SK-N-MC (cell line): ENCODE measurements at regions not wholly inside any gene's neighbourhood (a gene's known extent, or its start where the extent isn't known, plus 50 kb on each side); places are given as distances from the start of the nearest gene placed in this dataset.

Experiments
- DNase-seq: peaks from one replicate; pipeline ENCODE4 v3.0.0-alpha.2; 2011; ENCODE audit warnings: low read depth, low spot score
- H3K27ac ChIP-seq: fragments of 200-600 bp; sonication (generic); 2 replicates; pipeline ENCODE4 v1.5.1; 2016; ENCODE audit warnings: mixed run types
- H3K36me3 ChIP-seq: fragments of 200-600 bp; sonication (generic); 2 replicates; pipeline ENCODE4 v1.6.1; 2017; ENCODE audit warnings: antibody characterized with exemption, low read length, mixed read lengths; ENCODE audit not compliant: insufficient read depth
- H3K4me3 ChIP-seq: fragments of 200-600 bp; sonication (generic); 2 replicates; pipeline ENCODE4 v1.5.1; 2016
- H3K9ac ChIP-seq: fragments of 200-600 bp; sonication (generic); 2 replicates; pipeline ENCODE4 v1.8.0; 2017; ENCODE audit warnings: mixed run types, mixed read lengths; ENCODE audit not compliant: insufficient read length
- H3K9me3 ChIP-seq: fragments of 200-600 bp; sonication (generic); 2 replicates; pipeline ENCODE4 v1.6.1; 2017; ENCODE audit warnings: low read depth, mild to moderate bottlenecking, antibody characterized with exemption, low read length, moderate library complexity, mixed read lengths
- EZH2 ChIP-seq: fragments of 200-600 bp; sonication (generic); IDR thresholded peaks from one replicate; pipeline ENCODE4 v1.6.1; 2017; ENCODE audit warnings: antibody characterized with exemption
- FOXP2 ChIP-seq: optimal IDR thresholded peaks from 2 replicates; pipeline ENCODE3; 2011; ENCODE audit warnings: mild to moderate bottlenecking, moderate library complexity; ENCODE audit not compliant: insufficient read depth; ENCODE audit errors: extremely low read length, control extremely low read depth
- POLR2AphosphoS5 ChIP-seq: IDR thresholded peaks from 2 replicates; pipeline ENCODE4 v1.6.1; 2012; ENCODE audit warnings: mild to moderate bottlenecking, low read depth, low read length, borderline replicate concordance

DNA sequence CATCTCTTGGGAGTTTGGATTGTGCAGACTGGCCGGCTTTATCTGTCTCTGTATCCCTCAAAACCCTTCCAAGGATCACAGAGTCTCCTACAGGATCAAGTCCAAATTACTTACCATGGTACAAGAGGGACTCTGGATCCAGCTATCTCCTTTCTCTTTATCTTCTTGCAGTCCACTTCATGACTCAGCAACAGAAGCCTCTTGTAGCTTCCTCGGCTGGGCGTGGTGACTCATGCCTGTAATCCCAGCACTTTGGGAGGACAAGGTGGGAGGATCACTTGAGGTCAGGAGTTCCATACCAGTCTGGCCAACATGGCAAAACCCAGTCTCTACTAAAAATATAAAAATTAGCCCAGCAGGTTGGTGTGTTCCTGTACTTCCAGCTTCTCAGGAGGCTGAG is 189.7 kb downstream of the BCAT1 start:
- Histone ChIP-seq H3K4me3 (no peak overlapping the region), H3K9me3 (no peaks in the 10 kb centered on the region), H3K9ac (no peak overlapping the region), H3K27ac (no peak overlapping the region), H3K36me3 (no peaks in the 10 kb centered on the region)
- no peak for TF ChIP-seq POLR2AphosphoS5
- DNase-seq, result no peak

DNA sequence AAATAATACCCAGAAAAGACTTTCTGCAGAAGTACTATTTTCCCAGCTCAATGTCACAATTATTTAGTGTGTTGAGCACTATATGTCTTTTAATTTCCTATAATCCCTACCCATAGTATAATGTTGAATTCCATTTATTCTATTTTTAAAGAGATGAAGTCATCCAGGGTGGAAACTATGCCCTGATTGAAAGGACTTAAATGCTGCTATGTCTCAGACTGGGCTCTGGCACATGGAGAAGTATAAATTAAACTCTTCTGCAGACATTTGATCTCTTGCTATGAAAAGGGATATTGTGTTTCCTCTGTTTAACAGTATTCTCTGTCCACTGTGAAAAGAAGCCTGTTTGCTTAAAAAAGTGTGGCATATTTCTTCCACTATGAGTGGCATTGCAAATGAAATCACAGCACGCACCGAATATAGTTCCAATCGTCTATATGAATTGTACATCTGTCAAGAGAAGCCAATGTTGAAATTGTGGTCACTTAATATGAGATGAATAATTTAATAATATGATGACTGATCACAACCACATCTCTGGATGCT is 192.3 kb downstream of the BCAT1 start:
- no peak overlapping the region for H3K4me3 ChIP-seq
- no peak for DNase-seq
- no peak overlapping the region for H3K27ac ChIP-seq
- no peak for TF ChIP-seq FOXP2
- no peak for TF ChIP-seq POLR2AphosphoS5
- no peak for TF ChIP-seq EZH2
- no peaks in the 10 kb centered on the region for H3K9me3 ChIP-seq
- H3K36me3 ChIP-seq, result no peaks in the 10 kb centered on the region
- H3K9ac ChIP-seq, result no peak overlapping the region

DNA sequence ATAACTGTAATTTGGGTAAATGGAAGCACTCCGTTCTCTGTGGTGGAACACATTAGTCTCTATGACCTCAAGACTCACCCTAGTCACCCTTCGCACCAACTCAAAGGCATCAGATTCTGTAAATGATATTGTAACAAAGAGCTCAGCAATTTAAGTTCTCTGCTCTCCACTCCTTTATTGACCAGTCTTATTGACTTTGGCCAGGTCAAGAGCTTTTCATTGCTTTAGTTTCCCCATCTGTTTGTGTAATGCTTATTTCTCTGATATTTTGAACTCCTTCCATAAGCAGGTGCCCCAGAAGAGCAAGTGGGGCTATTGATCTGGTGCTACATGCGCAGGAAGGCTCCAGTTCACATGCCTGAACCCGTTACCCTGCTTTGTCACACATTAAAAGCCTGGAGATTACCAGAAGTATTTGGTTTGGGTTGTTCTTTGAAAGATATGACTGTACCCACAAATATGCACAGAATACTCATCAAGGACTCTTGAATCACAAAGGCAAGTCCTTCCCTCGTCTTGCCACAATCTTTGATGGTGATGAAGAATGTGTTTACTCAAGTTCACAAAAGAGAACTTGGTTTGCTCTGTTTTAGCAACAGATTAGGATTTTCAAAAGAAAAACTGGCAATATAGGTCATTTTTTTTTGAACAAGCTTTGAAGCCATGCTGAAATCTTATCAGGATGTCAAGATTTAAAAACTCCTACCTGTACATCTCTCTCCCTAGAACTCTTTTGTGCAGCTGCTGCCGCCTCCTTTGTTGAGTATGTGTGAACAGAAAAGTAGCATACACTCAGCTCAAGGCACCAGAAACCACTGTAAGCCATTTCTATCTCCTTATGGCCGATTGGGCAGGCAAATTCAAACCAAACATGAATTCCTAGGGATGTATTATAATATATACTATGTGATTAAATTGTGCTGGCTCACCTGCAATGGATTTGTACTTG is 193.9 kb downstream of the BCAT1 start:
- Histone ChIP-seq H3K36me3 (no peaks in the 10 kb centered on the region), H3K9me3 (no peaks in the 10 kb centered on the region), H3K9ac (no peak overlapping the region), H3K27ac (no peak overlapping the region), H3K4me3 (no peak overlapping the region)
- TF ChIP-seq EZH2 (no peak), POLR2AphosphoS5 (no peak), FOXP2 (no peak)
- no peak for DNase-seq

DNA sequence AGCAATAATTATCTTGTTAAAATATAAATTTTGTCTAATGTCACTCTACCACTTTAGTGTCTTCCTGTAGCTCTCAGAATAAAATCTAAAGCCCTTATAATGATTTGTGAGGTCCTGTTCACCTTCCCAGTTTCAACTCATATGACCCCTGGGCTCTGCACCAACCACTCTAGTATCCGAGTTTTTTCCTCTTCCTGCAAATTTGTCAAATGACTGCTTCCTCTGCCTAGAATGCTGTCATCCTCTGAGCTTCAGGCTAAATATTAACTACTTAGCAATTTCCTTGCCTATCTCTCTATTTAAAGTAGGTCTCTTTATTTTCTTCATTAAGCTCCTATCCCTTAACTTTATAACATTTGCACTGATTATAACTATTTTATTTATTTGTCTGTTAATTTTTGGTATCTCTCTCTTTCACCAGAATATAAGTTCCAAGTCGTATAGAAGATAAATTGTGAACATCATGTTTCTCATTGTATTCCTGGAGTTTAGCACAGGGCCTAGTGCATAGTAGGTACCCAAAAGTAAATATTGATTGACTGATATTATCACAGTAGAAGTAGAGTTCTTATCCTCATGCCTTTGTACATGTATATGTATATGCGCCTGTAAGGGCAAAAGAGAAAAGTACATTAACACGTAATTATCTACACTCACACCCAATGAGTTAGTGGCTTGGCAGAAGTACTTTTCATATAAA is 196.0 kb downstream of the BCAT1 start:
- Histone ChIP-seq H3K36me3 (no peaks in the 10 kb centered on the region), H3K4me3 (no peak overlapping the region), H3K9me3 (no peaks in the 10 kb centered on the region), H3K27ac (no peak overlapping the region), H3K9ac (no peak overlapping the region)
- TF ChIP-seq FOXP2, result no peak
- TF ChIP-seq EZH2, result no peak
- no peak for TF ChIP-seq POLR2AphosphoS5
- DNase-seq, result no peak

DNA sequence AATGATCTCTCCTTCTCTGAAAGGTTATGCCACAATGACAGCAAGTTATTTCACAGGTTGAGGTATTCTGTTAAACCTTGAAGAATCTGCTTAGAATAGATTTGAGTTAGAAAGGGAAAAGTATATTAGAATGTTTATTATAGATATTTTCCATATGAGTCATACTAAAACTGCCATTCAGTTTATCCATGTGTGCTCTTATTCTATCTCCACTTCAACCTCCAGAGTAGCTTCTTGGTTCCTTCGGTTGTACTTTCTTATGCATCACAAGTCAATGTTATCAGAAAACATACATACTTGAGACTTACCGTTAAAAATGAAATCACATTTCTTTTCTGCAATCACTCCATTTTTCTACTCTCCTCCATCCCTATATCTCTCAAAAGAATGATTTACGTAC is 197.7 kb downstream of the BCAT1 start:
- no peaks in the 10 kb centered on the region for H3K36me3 ChIP-seq
- TF ChIP-seq EZH2 (no peak), FOXP2 (no peak), POLR2AphosphoS5 (no peak)
- DNase-seq, result no peak
- H3K9me3 ChIP-seq, result no peaks in the 10 kb centered on the region
- H3K4me3 ChIP-seq, result no peak overlapping the region
- no peak overlapping the region for H3K9ac ChIP-seq
- no peak overlapping the region for H3K27ac ChIP-seq

DNA sequence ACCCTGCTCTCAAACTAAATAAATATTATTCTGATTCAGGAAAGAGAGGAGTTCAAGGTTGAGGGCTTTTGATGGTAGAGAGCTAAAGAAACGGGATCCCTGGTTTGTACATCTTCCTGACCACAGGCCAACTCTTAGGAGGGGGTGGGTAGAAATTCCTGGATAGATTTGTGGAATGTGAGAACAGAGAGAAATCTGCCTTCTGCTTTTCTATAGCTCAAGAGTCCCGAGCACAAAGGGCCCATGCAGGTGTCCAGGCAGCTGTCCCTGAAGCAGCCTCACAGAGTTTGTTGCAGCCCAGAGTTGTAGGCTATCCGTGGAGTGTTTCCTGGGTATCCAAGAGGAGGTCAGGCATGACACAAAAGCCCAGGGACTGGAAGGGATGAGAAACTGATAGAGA is 198.6 kb downstream of the BCAT1 start:
- Histone ChIP-seq H3K9ac (no peak overlapping the region), H3K36me3 (no peaks in the 10 kb centered on the region), H3K9me3 (no peaks in the 10 kb centered on the region), H3K27ac (no peak overlapping the region), H3K4me3 (no peak overlapping the region)
- DNase-seq, result no peak
- no peak for TF ChIP-seq POLR2AphosphoS5
- no peak for TF ChIP-seq FOXP2
- no peak for TF ChIP-seq EZH2

DNA sequence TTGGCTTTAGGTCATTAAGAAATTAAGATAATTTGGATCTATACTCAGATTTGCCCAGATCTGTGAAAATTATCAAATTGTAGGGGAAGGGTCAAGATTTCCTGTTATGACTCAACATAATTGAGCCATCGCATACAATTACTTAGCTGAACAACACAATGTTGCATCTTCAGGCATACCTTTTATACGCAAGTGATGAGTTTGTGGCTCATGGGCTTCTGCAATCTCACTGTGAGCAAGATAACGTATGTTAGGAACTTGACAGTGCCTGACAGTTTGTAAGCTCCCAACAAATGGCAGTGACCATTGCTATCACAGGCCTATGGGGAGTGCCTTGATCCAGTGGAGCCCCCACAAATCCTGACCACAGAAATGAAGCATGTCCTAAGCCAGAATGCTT is 199.7 kb downstream of the BCAT1 start:
- Histone ChIP-seq H3K36me3 (no peaks in the 10 kb centered on the region), H3K9me3 (no peaks in the 10 kb centered on the region), H3K27ac (no peak overlapping the region), H3K9ac (no peak overlapping the region), H3K4me3 (no peak overlapping the region)
- TF ChIP-seq POLR2AphosphoS5 (no peak), EZH2 (no peak), FOXP2 (no peak)
- no peak for DNase-seq

DNA sequence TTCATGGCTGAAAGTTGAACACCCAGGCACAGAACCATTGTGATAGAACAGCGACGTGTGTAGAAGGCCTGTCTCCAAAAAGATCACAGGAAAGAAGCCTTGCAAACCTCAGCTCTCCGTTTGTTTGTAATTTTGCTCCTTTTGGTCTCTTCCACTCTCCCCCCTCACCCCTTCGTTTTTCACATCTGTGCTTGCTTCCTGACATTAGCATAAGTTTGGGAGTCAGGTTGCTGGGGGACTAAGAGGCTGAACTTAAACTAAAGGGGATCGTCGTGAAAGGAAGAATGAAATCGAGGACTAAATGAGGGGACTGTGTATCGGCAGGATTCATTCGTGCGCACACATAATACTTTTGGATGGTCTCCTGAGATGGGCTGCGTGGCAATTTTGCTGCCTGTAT is 200.6 kb downstream of the BCAT1 start:
- no peak for TF ChIP-seq FOXP2
- no peak for TF ChIP-seq EZH2
- TF ChIP-seq POLR2AphosphoS5, result no peak
- H3K4me3 ChIP-seq, result no peak overlapping the region
- no peak overlapping the region for H3K9ac ChIP-seq
- 0 out of 2 replicates have a peak overlapping the region, but pooled peaks have one; percentile 6 for H3K27ac ChIP-seq
- H3K36me3 ChIP-seq, result no peaks in the 10 kb centered on the region
- no peak for DNase-seq
- H3K9me3 ChIP-seq, result no peaks in the 10 kb centered on the region
